ENCODE measurements at regions not wholly inside any gene's neighbourhood (a gene's known extent, or its start where the extent isn't known, plus 50 kb on each side); places are given as distances from the start of the nearest gene placed in this dataset.

- ATAC-seq (no peak), DNase-seq (no peak)
- Histone ChIP-seq H3K27me3 (ENCODE audit: control insufficient read depth, insufficient read depth) (no peaks in the 10 kb centered on the region), H3K27ac (ENCODE audit: low read length) (no peak overlapping the region), H3K4me3 (ENCODE audit: low read length) (no peak overlapping the region), H3K4me1 (ENCODE audit: control insufficient read depth, insufficient read depth, low read length) (no peaks in the 10 kb centered on the region), H3K9me3 (ENCODE audit: control insufficient read depth, low read length) (no peaks in the 10 kb centered on the region)
- intact Hi-C loops (cut with DNase I) = no loop called here
- WGBS = 74% methylated on average over 2 of the region's 2 CpGs
Measured at GRCh38 chr3:94513600-94513999, 450.7 kb downstream of the NSUN3 start.

- WGBS = 56% methylated on average over 2 of the region's 2 CpGs
- no peak for ATAC-seq
- no peaks in the 10 kb centered on the region for H3K9me3 ChIP-seq (ENCODE audit: control insufficient read depth, low read length)
- H3K27me3 ChIP-seq (ENCODE audit: control insufficient read depth, insufficient read depth) = no peaks in the 10 kb centered on the region
- DNase-seq = no peak
- no peak overlapping the region for H3K27ac ChIP-seq (ENCODE audit: low read length)
- intact Hi-C loops (cut with DNase I) = no loop called here
- H3K4me1 ChIP-seq (ENCODE audit: control insufficient read depth, insufficient read depth, low read length) = no peaks in the 10 kb centered on the region
- H3K4me3 ChIP-seq (ENCODE audit: low read length) = no peak overlapping the region
Measured at GRCh38 chr3:94515983-94516382, 453.1 kb downstream of the NSUN3 start.

- 48% methylated on average over 1 of the region's 1 CpG for WGBS
- H3K4me3 ChIP-seq (ENCODE audit: low read length) = no peak overlapping the region
- H3K4me1 ChIP-seq (ENCODE audit: control insufficient read depth, insufficient read depth, low read length) = no peaks in the 10 kb centered on the region
- no peaks in the 10 kb centered on the region for H3K9me3 ChIP-seq (ENCODE audit: control insufficient read depth, low read length)
- intact Hi-C loops (cut with DNase I) = no loop called here
- no peak overlapping the region for H3K27ac ChIP-seq (ENCODE audit: low read length)
- DNase-seq = no peak
- H3K27me3 ChIP-seq (ENCODE audit: control insufficient read depth, insufficient read depth) = no peaks in the 10 kb centered on the region
- ATAC-seq = peak in 1 of 2 donors; percentile 42
Measured at GRCh38 chr3:94520364-94520763, 457.5 kb downstream of the NSUN3 start.

- intact Hi-C loops (cut with DNase I) = no loop called here
- DNase-seq (no peak), ATAC-seq (no peak)
- Histone ChIP-seq H3K9me3 (ENCODE audit: control insufficient read depth, low read length) (no peaks in the 10 kb centered on the region), H3K27ac (ENCODE audit: low read length) (no peak overlapping the region), H3K4me1 (ENCODE audit: control insufficient read depth, insufficient read depth, low read length) (no peaks in the 10 kb centered on the region), H3K4me3 (ENCODE audit: low read length) (no peak overlapping the region), H3K27me3 (ENCODE audit: control insufficient read depth, insufficient read depth) (no peaks in the 10 kb centered on the region)
Measured at GRCh38 chr3:94522488-94522887, 459.6 kb downstream of the NSUN3 start.

GRCh38 chr3:94524102-94524919 is 461.4 kb downstream of the NSUN3 start:
- Histone ChIP-seq H3K9me3 (ENCODE audit: control insufficient read depth, low read length) (no peaks in the 10 kb centered on the region), H3K4me1 (ENCODE audit: control insufficient read depth, insufficient read depth, low read length) (no peaks in the 10 kb centered on the region), H3K27ac (ENCODE audit: low read length) (no peak overlapping the region), H3K4me3 (ENCODE audit: low read length) (no peak overlapping the region), H3K27me3 (ENCODE audit: control insufficient read depth, insufficient read depth) (no peaks in the 10 kb centered on the region)
- intact Hi-C loops (cut with DNase I) = no loop called here
- DNase-seq (no peak), ATAC-seq (no peak)
- WGBS = 32% methylated on average over 9 of the region's 9 CpGs

GRCh38 chr3:94525043-94525442 is 462.2 kb downstream of the NSUN3 start:
- ATAC-seq (peak; percentile 83 to 87), DNase-seq (peak; percentile 24 to 50 (median 39))
- intact Hi-C loops (cut with DNase I) = no loop called here
- Histone ChIP-seq H3K4me3 (ENCODE audit: low read length) (no peak overlapping the region), H3K4me1 (ENCODE audit: control insufficient read depth, insufficient read depth, low read length) (no peaks in the 10 kb centered on the region), H3K27me3 (ENCODE audit: control insufficient read depth, insufficient read depth) (no peaks in the 10 kb centered on the region), H3K27ac (ENCODE audit: low read length) (no peak overlapping the region), H3K9me3 (ENCODE audit: control insufficient read depth, low read length) (no peaks in the 10 kb centered on the region)
- WGBS = 34% methylated on average over 6 of the region's 6 CpGs

- Histone ChIP-seq H3K9me3 (ENCODE audit: control insufficient read depth, low read length) (no peaks in the 10 kb centered on the region), H3K27me3 (ENCODE audit: control insufficient read depth, insufficient read depth) (no peaks in the 10 kb centered on the region), H3K27ac (ENCODE audit: low read length) (no peak overlapping the region), H3K4me3 (ENCODE audit: low read length) (no peak overlapping the region), H3K4me1 (ENCODE audit: control insufficient read depth, insufficient read depth, low read length) (no peaks in the 10 kb centered on the region)
- intact Hi-C loops (cut with DNase I) = no loop called here
- ATAC-seq = no peak
- DNase-seq = no peak
- WGBS = 95% methylated on average over 1 of the region's 1 CpG
Measured at GRCh38 chr3:94529816-94530215, 467.0 kb downstream of the NSUN3 start.

GRCh38 chr3:94532951-94533350 is 470.1 kb downstream of the NSUN3 start:
- intact Hi-C loops (cut with DNase I) = no loop called here

GRCh38 chr3:94539937-94540336 is 477.1 kb downstream of the NSUN3 start:
- Histone ChIP-seq H3K9me3 (ENCODE audit: control insufficient read depth, low read length) (no peaks in the 10 kb centered on the region), H3K27ac (ENCODE audit: low read length) (no peak overlapping the region), H3K27me3 (ENCODE audit: control insufficient read depth, insufficient read depth) (no peaks in the 10 kb centered on the region), H3K4me1 (ENCODE audit: control insufficient read depth, insufficient read depth, low read length) (no peaks in the 10 kb centered on the region), H3K4me3 (ENCODE audit: low read length) (no peak overlapping the region)
- intact Hi-C loops (cut with DNase I) = no loop called here
- no peak for ATAC-seq
- DNase-seq = no peak

More at GRCh38 chr3:94532951-94533350, 470.1 kb downstream of the NSUN3 start:
- Histone ChIP-seq H3K27me3 (ENCODE audit: control insufficient read depth, insufficient read depth) (no peaks in the 10 kb centered on the region), H3K9me3 (ENCODE audit: control insufficient read depth, low read length) (no peaks in the 10 kb centered on the region), H3K4me3 (ENCODE audit: low read length) (no peak overlapping the region), H3K27ac (ENCODE audit: low read length) (no peak overlapping the region), H3K4me1 (ENCODE audit: control insufficient read depth, insufficient read depth, low read length) (no peaks in the 10 kb centered on the region)
- no peak for DNase-seq
- 80% methylated on average over 3 of the region's 3 CpGs for WGBS
- ATAC-seq = no peak

- Histone ChIP-seq H3K4me1 (ENCODE audit: control insufficient read depth, insufficient read depth, low read length) (no peaks in the 10 kb centered on the region), H3K27ac (ENCODE audit: low read length) (no peak overlapping the region), H3K27me3 (ENCODE audit: control insufficient read depth, insufficient read depth) (no peaks in the 10 kb centered on the region), H3K4me3 (ENCODE audit: low read length) (no peak overlapping the region), H3K9me3 (ENCODE audit: control insufficient read depth, low read length) (no peaks in the 10 kb centered on the region)
- intact Hi-C loops (cut with DNase I) = no loop called here
- WGBS = 92% methylated on average over 2 of the region's 2 CpGs
- ATAC-seq (no peak), DNase-seq (no peak)
Measured at GRCh38 chr3:94543161-94543560, 480.3 kb downstream of the NSUN3 start.

GRCh38 chr3:94544131-94544789 is 481.4 kb downstream of the NSUN3 start:
- H3K4me1 ChIP-seq (ENCODE audit: control insufficient read depth, insufficient read depth, low read length) = no peaks in the 10 kb centered on the region
- H3K9me3 ChIP-seq (ENCODE audit: control insufficient read depth, low read length) = no peaks in the 10 kb centered on the region
- intact Hi-C loops (cut with DNase I) = no loop called here
- H3K27me3 ChIP-seq (ENCODE audit: control insufficient read depth, insufficient read depth) = no peaks in the 10 kb centered on the region
- DNase-seq (no peak), ATAC-seq (no peak)
- WGBS = 78% methylated on average over 2 of the region's 2 CpGs
- H3K4me3 ChIP-seq (ENCODE audit: low read length) = no peak overlapping the region
- no peak overlapping the region for H3K27ac ChIP-seq (ENCODE audit: low read length)
